GM23338 (cell line): ENCODE measurements at regions not wholly inside any gene's neighbourhood (a gene's known extent, or its start where the extent isn't known, plus 50 kb on each side); places are given as distances from the start of the nearest gene placed in this dataset.

Experiments
- ATAC-seq: fragments of 200-7000 bp; cut with Tn5 transposase; 3 replicates; pipeline ENCODE4 v1.9.1; 2020
- DNase-seq: peaks from one replicate; pipeline ENCODE4 v3.0.0-alpha.2; 2015; ENCODE audit warnings: low spot score
- H2AFZ ChIP-seq: fragments of 200-600 bp; sonication (generic); 2 replicates; pipeline ENCODE4 v1.8.0; 2016; ENCODE audit warnings: antibody characterized with exemption, mild to moderate bottlenecking, moderate library complexity
- H3F3A ChIP-seq: fragments of 200-600 bp; sonication (generic); replicated peaks from 2 replicates; pipeline ENCODE4 v1.8.0; 2017; ENCODE audit warnings: antibody characterized with exemption, mixed run types, low read depth
- H3K27ac ChIP-seq: fragments of 200-600 bp; sonication (generic); 2 replicates; pipeline ENCODE4 v1.6.1; 2016; ENCODE audit warnings: low read depth
- H3K27me3 ChIP-seq: fragments of 200-600 bp; sonication (generic); 2 replicates; pipeline ENCODE4 v1.8.0; 2016; ENCODE audit warnings: mild to moderate bottlenecking, mixed run types, moderate library complexity; ENCODE audit not compliant: insufficient read depth
- H3K36me3 ChIP-seq: fragments of 200-600 bp; sonication (generic); 2 replicates; pipeline ENCODE4 v1.8.0; 2016; ENCODE audit warnings: mild to moderate bottlenecking; ENCODE audit not compliant: insufficient read depth
- H3K4me1 ChIP-seq: fragments of 200-600 bp; sonication (generic); 2 replicates; pipeline ENCODE4 v1.8.0; 2016; ENCODE audit warnings: mild to moderate bottlenecking, moderate library complexity; ENCODE audit not compliant: insufficient read depth
- H3K4me2 ChIP-seq: fragments of 200-600 bp; sonication (generic); 2 replicates; pipeline ENCODE4 v1.7.1; 2017; ENCODE audit warnings: mixed run types
- H3K4me3 ChIP-seq: fragments of 200-600 bp; sonication (generic); 2 replicates; pipeline ENCODE4 v1.6.1; 2016; ENCODE audit warnings: mixed run types
- H3K79me2 ChIP-seq: fragments of 200-600 bp; sonication (generic); replicated peaks from 2 replicates; pipeline ENCODE4 v1.8.0; 2017; ENCODE audit warnings: mild to moderate bottlenecking; ENCODE audit not compliant: insufficient read depth
- H3K9me2 ChIP-seq: fragments of 200-600 bp; sonication (generic); 2 replicates; pipeline ENCODE4 v1.8.0; 2017; ENCODE audit not compliant: insufficient read depth
- H4K20me1 ChIP-seq: fragments of 200-600 bp; sonication (generic); replicated peaks from 2 replicates; pipeline ENCODE4 v1.8.0; 2017; ENCODE audit warnings: mild to moderate bottlenecking; ENCODE audit not compliant: insufficient read depth
- H3K27ac Mint-ChIP-seq: 2 replicates; pipeline ENCODE4 v1.8.0; 2020; ENCODE audit warnings: inconsistent platforms, mild to moderate bottlenecking, moderate library complexity, mixed read lengths
- H3K27me3 Mint-ChIP-seq: 3 replicates; pipeline ENCODE4 v1.8.0; 2022; ENCODE audit warnings: low read depth, mild to moderate bottlenecking, moderate library complexity, mixed read lengths, inconsistent platforms; ENCODE audit not compliant: insufficient read depth, poor library complexity
- H3K36me3 Mint-ChIP-seq: 3 replicates; pipeline ENCODE4 v1.8.0; 2021; ENCODE audit warnings: low read depth, mild to moderate bottlenecking, inconsistent platforms, moderate library complexity, mixed read lengths
- H3K4me1 Mint-ChIP-seq: 3 replicates; pipeline ENCODE4 v1.8.0; 2020; ENCODE audit warnings: mild to moderate bottlenecking, inconsistent platforms, mixed read lengths
- H3K4me3 Mint-ChIP-seq: 3 replicates; pipeline ENCODE4 v1.8.0; 2021; ENCODE audit warnings: moderate library complexity, mild to moderate bottlenecking, inconsistent platforms, mixed read lengths
- H3K9me3 Mint-ChIP-seq: 3 replicates; pipeline ENCODE4 v1.8.0; 2020; ENCODE audit warnings: moderate library complexity, mild to moderate bottlenecking, inconsistent platforms, mixed read lengths
- CTCF ChIP-seq, 2 experiments: fragments of 200-600 bp in 1 of 2; sonication (generic) in 1 of 2; conservative IDR thresholded peaks; 2 replicates each; pipeline versions ENCODE4 v1.5.1 to v1.6.1; 2016 to 2017; ENCODE audit warnings: antibody characterized with exemption in 2 of 2, low read depth in 2 of 2, mild to moderate bottlenecking in 2 of 2, moderate library complexity in 1 of 2
- ETS1 ChIP-seq: IDR thresholded peaks from 2 replicates; pipeline ENCODE4 v1.6.1; 2016; ENCODE audit warnings: antibody characterized with exemption
- EZH2 ChIP-seq: fragments of 200-600 bp; sonication (generic); IDR thresholded peaks from one replicate; pipeline ENCODE4 v1.8.0; 2017; ENCODE audit warnings: antibody characterized with exemption, mild to moderate bottlenecking, low read depth; ENCODE audit not compliant: unreplicated experiment
- JUNB ChIP-seq: IDR thresholded peaks from one replicate; pipeline ENCODE4 v1.6.1; 2016; ENCODE audit warnings: antibody characterized with exemption; ENCODE audit not compliant: unreplicated experiment
- NANOG ChIP-seq: IDR thresholded peaks from 2 replicates; pipeline ENCODE4 v1.6.1; 2016; ENCODE audit warnings: antibody characterized with exemption, borderline replicate concordance
- POLR2AphosphoS5 ChIP-seq: IDR thresholded peaks from 2 replicates; pipeline ENCODE4 v1.6.1; 2016; ENCODE audit warnings: antibody characterized with exemption, low read depth
- STAT1 ChIP-seq: IDR thresholded peaks from one replicate; pipeline ENCODE4 v1.6.1; 2016; ENCODE audit warnings: antibody characterized with exemption; ENCODE audit not compliant: unreplicated experiment
- ZNF331 ChIP-seq: fragments of 250-450 bp; sonication (Bioruptor Pico); IDR thresholded peaks from 2 replicates; pipeline ENCODE4 v1.5.0; 2020; ENCODE audit warnings: low read depth, mild to moderate bottlenecking, moderate library complexity
- TF ChIP-seq, protein P1 (sequence below): fragments of 250-450 bp; sonication (Bioruptor Pico); IDR thresholded peaks from 2 replicates; pipeline ENCODE4 v1.5.0; 2020; ENCODE audit warnings: mild to moderate bottlenecking, moderate library complexity

DNA sequence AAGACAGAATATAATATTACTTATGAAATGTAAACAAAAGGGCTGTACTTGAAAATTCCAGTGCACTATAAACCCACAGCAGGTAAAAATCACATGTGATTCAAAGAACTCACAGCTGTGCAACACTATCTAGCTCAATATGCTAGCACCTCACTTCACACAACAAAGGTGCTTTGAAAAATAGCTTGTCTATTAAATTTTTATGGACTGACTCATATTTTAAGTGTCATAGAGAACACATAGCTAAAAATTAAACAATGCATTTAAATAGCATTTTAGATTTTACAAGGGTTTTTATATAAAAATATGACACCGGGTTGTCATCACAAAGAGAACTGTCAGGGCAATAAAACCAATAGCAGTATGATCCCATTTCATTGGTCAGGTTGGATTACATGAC lies 1390.5 kb upstream of the TENM4 start (continued):
- TF ChIP-seq, protein P1, sequence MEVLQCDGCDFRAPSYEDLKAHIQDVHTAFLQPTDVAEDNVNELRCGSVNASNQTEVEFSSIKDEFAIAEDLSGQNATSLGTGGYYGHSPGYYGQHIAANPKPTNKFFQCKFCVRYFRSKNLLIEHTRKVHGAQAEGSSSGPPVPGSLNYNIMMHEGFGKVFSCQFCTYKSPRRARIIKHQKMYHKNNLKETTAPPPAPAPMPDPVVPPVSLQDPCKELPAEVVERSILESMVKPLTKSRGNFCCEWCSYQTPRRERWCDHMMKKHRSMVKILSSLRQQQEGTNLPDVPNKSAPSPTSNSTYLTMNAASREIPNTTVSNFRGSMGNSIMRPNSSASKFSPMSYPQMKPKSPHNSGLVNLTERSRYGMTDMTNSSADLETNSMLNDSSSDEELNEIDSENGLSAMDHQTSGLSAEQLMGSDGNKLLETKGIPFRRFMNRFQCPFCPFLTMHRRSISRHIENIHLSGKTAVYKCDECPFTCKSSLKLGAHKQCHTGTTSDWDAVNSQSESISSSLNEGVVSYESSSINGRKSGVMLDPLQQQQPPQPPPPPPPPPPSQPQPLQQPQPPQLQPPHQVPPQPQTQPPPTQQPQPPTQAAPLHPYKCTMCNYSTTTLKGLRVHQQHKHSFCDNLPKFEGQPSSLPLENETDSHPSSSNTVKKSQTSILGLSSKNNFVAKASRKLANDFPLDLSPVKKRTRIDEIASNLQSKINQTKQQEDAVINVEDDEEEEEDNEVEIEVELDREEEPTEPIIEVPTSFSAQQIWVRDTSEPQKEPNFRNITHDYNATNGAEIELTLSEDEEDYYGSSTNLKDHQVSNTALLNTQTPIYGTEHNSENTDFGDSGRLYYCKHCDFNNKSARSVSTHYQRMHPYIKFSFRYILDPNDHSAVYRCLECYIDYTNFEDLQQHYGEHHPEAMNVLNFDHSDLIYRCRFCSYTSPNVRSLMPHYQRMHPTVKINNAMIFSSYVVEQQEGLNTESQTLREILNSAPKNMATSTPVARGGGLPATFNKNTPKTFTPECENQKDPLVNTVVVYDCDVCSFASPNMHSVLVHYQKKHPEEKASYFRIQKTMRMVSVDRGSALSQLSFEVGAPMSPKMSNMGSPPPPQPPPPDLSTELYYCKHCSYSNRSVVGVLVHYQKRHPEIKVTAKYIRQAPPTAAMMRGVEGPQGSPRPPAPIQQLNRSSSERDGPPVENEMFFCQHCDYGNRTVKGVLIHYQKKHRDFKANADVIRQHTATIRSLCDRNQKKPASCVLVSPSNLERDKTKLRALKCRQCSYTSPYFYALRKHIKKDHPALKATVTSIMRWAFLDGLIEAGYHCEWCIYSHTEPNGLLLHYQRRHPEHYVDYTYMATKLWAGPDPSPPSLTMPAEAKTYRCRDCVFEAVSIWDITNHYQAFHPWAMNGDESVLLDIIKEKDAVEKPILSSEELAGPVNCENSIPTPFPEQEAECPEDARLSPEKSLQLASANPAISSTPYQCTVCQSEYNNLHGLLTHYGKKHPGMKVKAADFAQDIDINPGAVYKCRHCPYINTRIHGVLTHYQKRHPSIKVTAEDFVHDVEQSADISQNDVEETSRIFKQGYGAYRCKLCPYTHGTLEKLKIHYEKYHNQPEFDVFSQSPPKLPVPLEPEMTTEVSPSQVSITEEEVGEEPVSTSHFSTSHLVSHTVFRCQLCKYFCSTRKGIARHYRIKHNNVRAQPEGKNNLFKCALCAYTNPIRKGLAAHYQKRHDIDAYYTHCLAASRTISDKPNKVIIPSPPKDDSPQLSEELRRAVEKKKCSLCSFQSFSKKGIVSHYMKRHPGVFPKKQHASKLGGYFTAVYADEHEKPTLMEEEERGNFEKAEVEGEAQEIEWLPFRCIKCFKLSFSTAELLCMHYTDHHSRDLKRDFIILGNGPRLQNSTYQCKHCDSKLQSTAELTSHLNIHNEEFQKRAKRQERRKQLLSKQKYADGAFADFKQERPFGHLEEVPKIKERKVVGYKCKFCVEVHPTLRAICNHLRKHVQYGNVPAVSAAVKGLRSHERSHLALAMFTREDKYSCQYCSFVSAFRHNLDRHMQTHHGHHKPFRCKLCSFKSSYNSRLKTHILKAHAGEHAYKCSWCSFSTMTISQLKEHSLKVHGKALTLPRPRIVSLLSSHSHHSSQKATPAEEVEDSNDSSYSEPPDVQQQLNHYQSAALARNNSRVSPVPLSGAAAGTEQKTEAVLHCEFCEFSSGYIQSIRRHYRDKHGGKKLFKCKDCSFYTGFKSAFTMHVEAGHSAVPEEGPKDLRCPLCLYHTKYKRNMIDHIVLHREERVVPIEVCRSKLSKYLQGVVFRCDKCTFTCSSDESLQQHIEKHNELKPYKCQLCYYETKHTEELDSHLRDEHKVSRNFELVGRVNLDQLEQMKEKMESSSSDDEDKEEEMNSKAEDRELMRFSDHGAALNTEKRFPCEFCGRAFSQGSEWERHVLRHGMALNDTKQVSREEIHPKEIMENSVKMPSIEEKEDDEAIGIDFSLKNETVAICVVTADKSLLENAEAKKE (CRISPR knock-in tag) = no peak
- TF ChIP-seq ZNF331 (CRISPR knock-in tag) (no peak), POLR2AphosphoS5 (no peak)

DNA sequence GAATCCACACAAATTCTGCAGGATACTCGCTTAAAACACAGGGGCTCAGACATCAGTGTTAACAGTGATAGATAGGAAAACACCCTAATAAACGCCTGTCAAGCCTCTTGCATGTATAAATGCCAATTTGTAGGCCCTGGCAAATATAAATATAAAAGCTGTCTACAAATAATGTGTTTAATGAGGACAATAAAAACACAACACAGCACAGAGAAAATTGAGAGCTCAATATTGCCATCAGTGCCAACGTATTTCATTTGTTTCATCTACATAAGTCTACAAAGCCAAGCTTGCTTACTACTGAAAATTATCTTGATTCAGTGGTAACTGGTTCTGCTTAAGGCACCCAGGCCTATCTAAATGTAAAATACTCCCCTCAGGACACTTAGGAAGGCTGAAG lies 1387.0 kb upstream of the TENM4 start:
- H3K4me3 Mint-ChIP-seq = no peak overlapping the region
- no peaks in the 10 kb centered on the region for H3K27me3 Mint-ChIP-seq
- H3K36me3 Mint-ChIP-seq = no peaks in the 10 kb centered on the region

More for the DNA sequence above, 1387.0 kb upstream of the TENM4 start:
- Histone ChIP-seq H3K4me2 (no peak overlapping the region), H3K79me2 (no peaks in the 10 kb centered on the region), H3F3A (no peaks in the 10 kb centered on the region), H2AFZ (peak overlapping the region; percentile 45), H3K9me2 (no peaks in the 10 kb centered on the region), H3K27me3 (no peaks in the 10 kb centered on the region), H3K4me3 (no peak overlapping the region), H3K36me3 (no peaks in the 10 kb centered on the region), H4K20me1 (no peaks in the 10 kb centered on the region), H3K27ac (no peak overlapping the region), H3K4me1 (no peaks in the 10 kb centered on the region)
- TF ChIP-seq ETS1 (no peak), JUNB (no peak), STAT1 (no peak), EZH2 (no peak), CTCF (conservative IDR thresholded peaks at IDR 0.05; ENCODE audit: low read depth in 2 of 2) (no peak), NANOG (no peak)
- DNase-seq = no peak
- Mint-ChIP-seq H3K27ac (no peak overlapping the region), H3K9me3 (no peaks in the 10 kb centered on the region), H3K4me1 (peaks cover 8% of the 10 kb centered on the region; the same call in 2 of the 3 replicates)
- ATAC-seq = no peak
